ENCODE measurements at regions not wholly inside any gene's neighbourhood (a gene's known extent, or its start where the extent isn't known, plus 50 kb on each side); places are given as distances from the start of the nearest gene placed in this dataset.

GRCh38 chr6:142637624-142638351 is 307.2 kb downstream of the HIVEP2 start:
- TF ChIP-seq, protein P1, sequence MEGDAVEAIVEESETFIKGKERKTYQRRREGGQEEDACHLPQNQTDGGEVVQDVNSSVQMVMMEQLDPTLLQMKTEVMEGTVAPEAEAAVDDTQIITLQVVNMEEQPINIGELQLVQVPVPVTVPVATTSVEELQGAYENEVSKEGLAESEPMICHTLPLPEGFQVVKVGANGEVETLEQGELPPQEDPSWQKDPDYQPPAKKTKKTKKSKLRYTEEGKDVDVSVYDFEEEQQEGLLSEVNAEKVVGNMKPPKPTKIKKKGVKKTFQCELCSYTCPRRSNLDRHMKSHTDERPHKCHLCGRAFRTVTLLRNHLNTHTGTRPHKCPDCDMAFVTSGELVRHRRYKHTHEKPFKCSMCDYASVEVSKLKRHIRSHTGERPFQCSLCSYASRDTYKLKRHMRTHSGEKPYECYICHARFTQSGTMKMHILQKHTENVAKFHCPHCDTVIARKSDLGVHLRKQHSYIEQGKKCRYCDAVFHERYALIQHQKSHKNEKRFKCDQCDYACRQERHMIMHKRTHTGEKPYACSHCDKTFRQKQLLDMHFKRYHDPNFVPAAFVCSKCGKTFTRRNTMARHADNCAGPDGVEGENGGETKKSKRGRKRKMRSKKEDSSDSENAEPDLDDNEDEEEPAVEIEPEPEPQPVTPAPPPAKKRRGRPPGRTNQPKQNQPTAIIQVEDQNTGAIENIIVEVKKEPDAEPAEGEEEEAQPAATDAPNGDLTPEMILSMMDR (IDR thresholded peaks at IDR 0.05), result no peak
- TF ChIP-seq EP300 (IDR thresholded peaks at IDR 0.05; ENCODE audit: borderline replicate concordance in 1 of 2, low read depth in 1 of 2, low read length in 1 of 2), result no peak
- TF ChIP-seq EZH2phosphoT487 (IDR thresholded peaks at IDR 0.05; ENCODE audit: borderline replicate concordance, low read depth), result no peak
- no peak for TF ChIP-seq RCOR1 (IDR thresholded peaks at IDR 0.05; ENCODE audit: low read length)
- TF ChIP-seq RAD21 (IDR thresholded peaks at IDR 0.05; ENCODE audit: low read length), result no peak
- TF ChIP-seq RXRA (IDR thresholded peaks at IDR 0.05; ENCODE audit: borderline replicate concordance, low read depth), result no peak
- no peak for TF ChIP-seq RFX5 (IDR thresholded peaks at IDR 0.05; ENCODE audit: low read length)
- TF ChIP-seq, protein P2, sequence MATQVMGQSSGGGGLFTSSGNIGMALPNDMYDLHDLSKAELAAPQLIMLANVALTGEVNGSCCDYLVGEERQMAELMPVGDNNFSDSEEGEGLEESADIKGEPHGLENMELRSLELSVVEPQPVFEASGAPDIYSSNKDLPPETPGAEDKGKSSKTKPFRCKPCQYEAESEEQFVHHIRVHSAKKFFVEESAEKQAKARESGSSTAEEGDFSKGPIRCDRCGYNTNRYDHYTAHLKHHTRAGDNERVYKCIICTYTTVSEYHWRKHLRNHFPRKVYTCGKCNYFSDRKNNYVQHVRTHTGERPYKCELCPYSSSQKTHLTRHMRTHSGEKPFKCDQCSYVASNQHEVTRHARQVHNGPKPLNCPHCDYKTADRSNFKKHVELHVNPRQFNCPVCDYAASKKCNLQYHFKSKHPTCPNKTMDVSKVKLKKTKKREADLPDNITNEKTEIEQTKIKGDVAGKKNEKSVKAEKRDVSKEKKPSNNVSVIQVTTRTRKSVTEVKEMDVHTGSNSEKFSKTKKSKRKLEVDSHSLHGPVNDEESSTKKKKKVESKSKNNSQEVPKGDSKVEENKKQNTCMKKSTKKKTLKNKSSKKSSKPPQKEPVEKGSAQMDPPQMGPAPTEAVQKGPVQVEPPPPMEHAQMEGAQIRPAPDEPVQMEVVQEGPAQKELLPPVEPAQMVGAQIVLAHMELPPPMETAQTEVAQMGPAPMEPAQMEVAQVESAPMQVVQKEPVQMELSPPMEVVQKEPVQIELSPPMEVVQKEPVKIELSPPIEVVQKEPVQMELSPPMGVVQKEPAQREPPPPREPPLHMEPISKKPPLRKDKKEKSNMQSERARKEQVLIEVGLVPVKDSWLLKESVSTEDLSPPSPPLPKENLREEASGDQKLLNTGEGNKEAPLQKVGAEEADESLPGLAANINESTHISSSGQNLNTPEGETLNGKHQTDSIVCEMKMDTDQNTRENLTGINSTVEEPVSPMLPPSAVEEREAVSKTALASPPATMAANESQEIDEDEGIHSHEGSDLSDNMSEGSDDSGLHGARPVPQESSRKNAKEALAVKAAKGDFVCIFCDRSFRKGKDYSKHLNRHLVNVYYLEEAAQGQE (IDR thresholded peaks at IDR 0.05; ENCODE audit: low read depth, low read length), result no peak
- no peak for TF ChIP-seq FOSL2 (IDR thresholded peaks at IDR 0.05; ENCODE audit: borderline replicate concordance, low read depth)
- TF ChIP-seq TAF1 (IDR thresholded peaks at IDR 0.05; ENCODE audit: borderline replicate concordance, low read depth, low read length), result no peak
- no peak for TF ChIP-seq SMC3 (IDR thresholded peaks at IDR 0.05; ENCODE audit: low read depth, low read length)
- no peak for TF ChIP-seq POLR2AphosphoS5 (IDR thresholded peaks at IDR 0.05; ENCODE audit: low read depth, low read length)

All from SK-N-SH (cell line).